Caco-2 (cell line): ENCODE measurements at regions not wholly inside any gene's neighbourhood (a gene's known extent, or its start where the extent isn't known, plus 50 kb on each side); places are given as distances from the start of the nearest gene placed in this dataset.

Source experiments
- BruUV-seq: library from RNA; stranded (reverse); fragments of 400-500 nt; replicated peaks from 2 replicates; lab custom pipeline; 2021; lab: Mats Ljungman, UMichigan
- CTCF ChIA-PET: fragments of 300-600 bp; sonication (Branson Sonifier 250); formaldehyde crosslinking; loops from one replicate; lab custom pipeline; 2022; ENCODE audit warnings: antibody characterized with exemption; lab: Charles Lee
- POLR2A ChIA-PET: fragments of 300-600 bp; sonication (Branson Sonifier 250); formaldehyde crosslinking; loops from one replicate; lab custom pipeline; 2022; ENCODE audit warnings: antibody characterized with exemption; lab: Charles Lee
- DNase-seq, 2 experiments: peaks; one replicate each; pipeline versions ENCODE4 v3.0.0 to v3.0.0-alpha.2; 2020 to 2022
- H3K27me3 ChIP-seq: replicated peaks from 2 replicates; pipeline ENCODE4 v1.6.0; 2011; ENCODE audit warnings: low read length; ENCODE audit not compliant: control insufficient read depth, insufficient read depth
- H3K36me3 ChIP-seq: 2 replicates; pipeline ENCODE4 v1.5.1; 2011; ENCODE audit warnings: low read length; ENCODE audit not compliant: control insufficient read depth, insufficient read depth
- H3K4me1 ChIP-seq: fragments of 250-450 bp; sonication (Bioruptor Pico); 2 replicates; pipeline ENCODE4 v1.5.1; 2020; ENCODE audit warnings: mild to moderate bottlenecking
- H3K4me3 ChIP-seq: 2 replicates; pipeline ENCODE4 v1.5.1; 2011; ENCODE audit warnings: low read depth, mild to moderate bottlenecking, control low read depth, low read length
- H3K9me3 ChIP-seq: fragments of 250-450 bp; sonication (Bioruptor Pico); 2 replicates; pipeline ENCODE4 v1.5.1; 2020; ENCODE audit warnings: mild to moderate bottlenecking, moderate library complexity
- H3K27ac Mint-ChIP-seq: one replicate; pipeline ENCODE4 v1.8.0; 2022; ENCODE audit warnings: mixed read lengths; ENCODE audit not compliant: unreplicated experiment
- H3K27me3 Mint-ChIP-seq: one replicate; pipeline ENCODE4 v1.8.0; 2022; ENCODE audit warnings: mixed read lengths; ENCODE audit not compliant: insufficient read depth, unreplicated experiment
- H3K36me3 Mint-ChIP-seq: one replicate; pipeline ENCODE4 v1.8.0; 2022; ENCODE audit warnings: mild to moderate bottlenecking, mixed read lengths; ENCODE audit not compliant: insufficient read depth, unreplicated experiment
- H3K4me1 Mint-ChIP-seq: one replicate; pipeline ENCODE4 v1.8.0; 2022; ENCODE audit warnings: low read depth, mixed read lengths; ENCODE audit not compliant: unreplicated experiment
- H3K4me3 Mint-ChIP-seq: one replicate; pipeline ENCODE4 v1.8.0; 2022; ENCODE audit warnings: mild to moderate bottlenecking, moderate library complexity, mixed read lengths; ENCODE audit not compliant: unreplicated experiment
- H3K9me3 Mint-ChIP-seq: one replicate; pipeline ENCODE4 v1.8.0; 2022; ENCODE audit warnings: mixed read lengths; ENCODE audit not compliant: unreplicated experiment
- intact Hi-C: fragments of 100-400 bp; cut with micrococcal nuclease; formaldehyde crosslinking; loops from one replicate; pipeline ENCODE4 v1.10.0; 2022; ENCODE audit not compliant: unreplicated experiment
- TF ChIP-seq, protein P1 (sequence below), 2 experiments: fragments of 200-600 bp in 1 of 2; IDR thresholded peaks; 1 replicate in 1 of 2; 2 replicates in 1 of 2; pipeline versions ENCODE4 v1.5.1 to v1.8.0; 2011 to 2022; ENCODE audit warnings: antibody characterized with exemption in 1 of 2, control low read depth in 1 of 2, inconsistent platforms in 1 of 2, low read depth in 1 of 2, low read length in 1 of 2, mild to moderate bottlenecking in 1 of 2, moderate library complexity in 1 of 2; ENCODE audit not compliant: insufficient read depth in 1 of 2, severe bottlenecking in 1 of 2, unreplicated experiment in 1 of 2

DNA sequence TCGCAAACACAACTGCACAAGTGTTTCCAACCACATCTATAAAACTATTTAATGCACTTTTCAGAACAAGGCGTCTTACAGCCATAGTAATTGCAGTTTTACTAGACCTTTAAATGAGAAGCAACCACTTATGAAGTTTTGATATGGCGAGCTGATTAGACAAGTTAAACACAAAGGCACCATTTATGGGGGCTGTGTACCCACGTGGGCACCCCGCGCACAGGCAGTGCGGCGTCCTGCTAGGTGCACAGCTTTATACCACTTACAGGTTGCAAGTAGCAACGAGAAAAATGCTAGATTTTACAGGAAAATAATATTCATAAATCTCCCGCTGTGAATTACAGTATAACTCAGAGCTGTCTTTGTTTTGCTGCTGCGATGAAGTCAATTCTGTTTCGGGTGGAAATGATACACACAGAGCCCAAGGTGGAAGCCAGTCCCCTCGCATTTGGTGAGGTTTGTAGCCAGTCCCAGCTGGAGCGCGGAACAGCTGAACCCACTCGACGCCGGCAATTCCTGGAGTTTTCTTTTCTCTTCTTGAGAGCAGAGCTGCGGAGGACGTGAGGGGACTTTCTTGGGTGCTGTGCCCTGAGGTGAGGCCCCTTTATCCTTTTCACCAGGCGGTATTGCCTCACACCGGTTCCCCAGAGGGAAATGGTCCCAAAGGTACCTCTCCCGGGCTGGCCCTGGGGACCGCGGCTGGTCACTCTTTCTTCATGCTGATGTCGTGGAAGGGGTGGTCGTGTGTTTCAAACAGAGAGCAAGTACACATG, 76.7 kb downstream of the PTGR3 start:
- no peaks in the 10 kb centered on the region for H3K27me3 Mint-ChIP-seq
- CTCF ChIA-PET, result no interaction called here
- BruUV-seq, result no TSS peak
- H3K36me3 Mint-ChIP-seq, result no peaks in the 10 kb centered on the region
- Histone ChIP-seq H3K27me3 (no peaks in the 10 kb centered on the region), H3K9me3 (no peaks in the 10 kb centered on the region), H3K4me1 (peaks cover 16% of the 10 kb centered on the region), H3K36me3 (no peaks in the 10 kb centered on the region), H3K4me3 (no peak overlapping the region)
- H3K4me1 Mint-ChIP-seq, result no peaks in the 10 kb centered on the region
- no peak for DNase-seq
- TF ChIP-seq, protein P1, sequence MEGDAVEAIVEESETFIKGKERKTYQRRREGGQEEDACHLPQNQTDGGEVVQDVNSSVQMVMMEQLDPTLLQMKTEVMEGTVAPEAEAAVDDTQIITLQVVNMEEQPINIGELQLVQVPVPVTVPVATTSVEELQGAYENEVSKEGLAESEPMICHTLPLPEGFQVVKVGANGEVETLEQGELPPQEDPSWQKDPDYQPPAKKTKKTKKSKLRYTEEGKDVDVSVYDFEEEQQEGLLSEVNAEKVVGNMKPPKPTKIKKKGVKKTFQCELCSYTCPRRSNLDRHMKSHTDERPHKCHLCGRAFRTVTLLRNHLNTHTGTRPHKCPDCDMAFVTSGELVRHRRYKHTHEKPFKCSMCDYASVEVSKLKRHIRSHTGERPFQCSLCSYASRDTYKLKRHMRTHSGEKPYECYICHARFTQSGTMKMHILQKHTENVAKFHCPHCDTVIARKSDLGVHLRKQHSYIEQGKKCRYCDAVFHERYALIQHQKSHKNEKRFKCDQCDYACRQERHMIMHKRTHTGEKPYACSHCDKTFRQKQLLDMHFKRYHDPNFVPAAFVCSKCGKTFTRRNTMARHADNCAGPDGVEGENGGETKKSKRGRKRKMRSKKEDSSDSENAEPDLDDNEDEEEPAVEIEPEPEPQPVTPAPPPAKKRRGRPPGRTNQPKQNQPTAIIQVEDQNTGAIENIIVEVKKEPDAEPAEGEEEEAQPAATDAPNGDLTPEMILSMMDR (IDR thresholded peaks at IDR 0.05; ENCODE audit: insufficient read depth in 1 of 2, low read depth in 1 of 2, low read length in 1 of 2, severe bottlenecking in 1 of 2, unreplicated experiment in 1 of 2), result no peak
- POLR2A ChIA-PET, result no interaction called here
- H3K4me3 Mint-ChIP-seq, result no peak overlapping the region
- no peaks in the 10 kb centered on the region for H3K9me3 Mint-ChIP-seq
- intact Hi-C loops, result no loop called here
- no peak overlapping the region for H3K27ac Mint-ChIP-seq

DNA sequence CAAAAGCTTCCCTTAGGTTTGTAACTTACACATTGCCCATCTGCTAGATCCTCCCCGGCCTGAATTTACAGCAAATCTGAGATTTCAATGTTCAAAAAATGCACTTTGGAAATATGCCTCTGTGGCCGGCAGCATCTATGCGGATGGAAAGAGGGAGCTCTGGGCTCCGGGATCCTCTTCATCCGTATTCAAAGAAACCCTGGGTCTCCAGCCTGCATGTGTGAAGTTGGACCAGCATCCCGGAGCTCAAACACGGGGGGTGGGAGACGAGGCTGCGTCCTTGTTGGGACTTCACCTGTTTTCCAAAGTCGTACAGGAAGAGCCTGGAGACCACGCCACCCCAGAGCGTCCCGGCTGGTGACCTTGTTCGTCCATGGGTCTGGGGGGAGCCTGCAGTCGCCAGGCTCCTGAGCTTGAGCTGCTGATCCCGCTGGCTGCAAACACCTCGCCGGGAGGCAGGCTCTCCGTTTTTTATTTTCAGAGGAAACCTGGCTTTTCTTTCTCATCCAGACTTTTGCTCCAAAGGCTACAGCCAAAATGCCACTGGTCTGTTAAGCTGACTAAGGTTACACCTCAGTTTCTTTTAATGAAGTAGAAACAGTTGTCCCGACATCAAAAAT, 77.4 kb downstream of the PTGR3 start:
- POLR2A ChIA-PET, result interaction anchor here (0.6 kb wide), 1 partner anchor 134 kb away, joined by 3 read pairs; no protein-coding TSS in a partner anchor
- H3K4me1 Mint-ChIP-seq, result no peaks in the 10 kb centered on the region
- no peaks in the 10 kb centered on the region for H3K27me3 Mint-ChIP-seq
- Histone ChIP-seq H3K27me3 (no peaks in the 10 kb centered on the region), H3K36me3 (no peaks in the 10 kb centered on the region), H3K9me3 (no peaks in the 10 kb centered on the region), H3K4me3 (no peak overlapping the region), H3K4me1 (peaks cover 18% of the 10 kb centered on the region)
- TF ChIP-seq, protein P1 (IDR thresholded peaks at IDR 0.05; ENCODE audit: insufficient read depth in 1 of 2, low read depth in 1 of 2, low read length in 1 of 2, severe bottlenecking in 1 of 2, unreplicated experiment in 1 of 2), result no peak
- no peak overlapping the region for H3K27ac Mint-ChIP-seq
- H3K4me3 Mint-ChIP-seq, result no peak overlapping the region
- CTCF ChIA-PET, result no interaction called here
- no peaks in the 10 kb centered on the region for H3K36me3 Mint-ChIP-seq
- no TSS peak for BruUV-seq
- intact Hi-C loops, result no loop called here
- H3K9me3 Mint-ChIP-seq, result no peaks in the 10 kb centered on the region
- DNase-seq, result no peak

DNA sequence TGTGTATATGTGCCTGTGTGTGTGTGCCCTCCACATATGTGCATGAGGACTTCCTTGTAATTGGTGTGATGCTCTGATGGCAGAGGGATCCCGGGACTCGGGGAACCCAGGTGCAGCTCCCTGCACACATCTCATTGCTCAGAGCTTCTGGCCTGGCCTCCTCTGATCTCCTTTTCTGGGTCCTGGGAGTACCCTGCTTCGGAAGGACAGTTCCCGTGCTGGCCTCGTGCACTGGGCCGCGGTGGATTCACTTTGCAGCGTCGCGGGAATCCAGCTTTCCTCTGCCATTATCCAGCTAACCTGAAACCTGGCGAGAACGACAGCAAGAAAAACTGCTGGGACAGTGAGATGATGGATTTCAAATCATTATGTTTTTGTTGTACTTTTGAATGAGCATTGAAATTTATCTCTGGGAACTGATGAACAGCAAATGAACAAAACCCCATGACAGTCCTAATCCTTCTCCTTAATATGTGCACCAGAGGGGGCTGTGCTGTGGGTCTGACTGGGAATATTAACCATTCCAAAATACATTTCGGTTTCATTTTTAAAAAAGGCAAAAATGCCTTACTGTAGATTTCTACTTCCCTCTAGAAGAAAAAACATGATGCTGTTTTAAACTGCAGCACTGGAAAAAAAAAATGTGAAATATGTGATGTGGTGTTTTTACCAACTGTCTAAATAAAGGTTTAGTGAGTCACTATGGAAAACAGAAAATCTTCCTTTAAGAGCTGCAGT, 78.2 kb downstream of the PTGR3 start:
- TF ChIP-seq, protein P1 (IDR thresholded peaks at IDR 0.05; ENCODE audit: insufficient read depth in 1 of 2, low read depth in 1 of 2, low read length in 1 of 2, severe bottlenecking in 1 of 2, unreplicated experiment in 1 of 2), result no peak
- CTCF ChIA-PET, result no interaction called here
- intact Hi-C loops, result no loop called here

More for the DNA sequence above, 78.2 kb downstream of the PTGR3 start:
- BruUV-seq, result no TSS peak
- Mint-ChIP-seq H3K4me3 (no peak overlapping the region), H3K9me3 (no peaks in the 10 kb centered on the region), H3K27ac (no peak overlapping the region), H3K4me1 (no peaks in the 10 kb centered on the region), H3K27me3 (no peaks in the 10 kb centered on the region), H3K36me3 (no peaks in the 10 kb centered on the region)
- Histone ChIP-seq H3K36me3 (no peaks in the 10 kb centered on the region), H3K4me1 (peaks cover 18% of the 10 kb centered on the region), H3K4me3 (no peak overlapping the region), H3K9me3 (no peaks in the 10 kb centered on the region), H3K27me3 (no peaks in the 10 kb centered on the region)
- DNase-seq, result no peak
- POLR2A ChIA-PET, result interaction anchor here (0.6 kb wide), 1 partner anchor 135 kb away, joined by 3 read pairs; no protein-coding TSS in a partner anchor
